ENCODE measurements at regions not wholly inside any gene's neighbourhood (a gene's known extent, or its start where the extent isn't known, plus 50 kb on each side); places are given as distances from the start of the nearest gene placed in this dataset.

DNA sequence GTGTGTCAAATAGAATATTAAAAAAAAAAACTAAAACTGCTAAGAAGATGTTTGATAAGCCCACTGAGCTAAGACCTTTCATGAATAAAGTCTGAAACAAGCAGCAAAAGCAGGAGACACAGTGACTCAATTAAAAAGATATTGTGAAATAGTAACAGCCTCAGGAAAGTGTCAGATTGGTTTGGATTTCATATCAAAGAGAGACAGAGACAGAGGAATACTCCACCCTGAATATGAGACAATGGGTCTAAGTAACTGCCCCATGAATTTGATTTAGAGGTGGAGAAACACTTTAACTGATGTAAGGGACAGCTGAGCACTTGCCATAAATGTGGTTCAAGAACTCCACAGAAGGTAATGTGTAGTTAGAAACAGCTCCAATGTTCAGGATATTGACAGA lies 277.9 kb upstream of the FOXG1 start:
- H3K27me3 Mint-ChIP-seq (ENCODE audit: low read depth, poor library complexity): no peaks in the 10 kb centered on the region
- H3K27ac Mint-ChIP-seq: no peak overlapping the region
- no peak overlapping the region for H3K4me3 Mint-ChIP-seq
- no peaks in the 10 kb centered on the region for H3K9me3 Mint-ChIP-seq
- H3K4me1 Mint-ChIP-seq: no peaks in the 10 kb centered on the region
- H3K36me3 Mint-ChIP-seq (ENCODE audit: low read depth): no peaks in the 10 kb centered on the region
- TF ChIP-seq, protein P1, sequence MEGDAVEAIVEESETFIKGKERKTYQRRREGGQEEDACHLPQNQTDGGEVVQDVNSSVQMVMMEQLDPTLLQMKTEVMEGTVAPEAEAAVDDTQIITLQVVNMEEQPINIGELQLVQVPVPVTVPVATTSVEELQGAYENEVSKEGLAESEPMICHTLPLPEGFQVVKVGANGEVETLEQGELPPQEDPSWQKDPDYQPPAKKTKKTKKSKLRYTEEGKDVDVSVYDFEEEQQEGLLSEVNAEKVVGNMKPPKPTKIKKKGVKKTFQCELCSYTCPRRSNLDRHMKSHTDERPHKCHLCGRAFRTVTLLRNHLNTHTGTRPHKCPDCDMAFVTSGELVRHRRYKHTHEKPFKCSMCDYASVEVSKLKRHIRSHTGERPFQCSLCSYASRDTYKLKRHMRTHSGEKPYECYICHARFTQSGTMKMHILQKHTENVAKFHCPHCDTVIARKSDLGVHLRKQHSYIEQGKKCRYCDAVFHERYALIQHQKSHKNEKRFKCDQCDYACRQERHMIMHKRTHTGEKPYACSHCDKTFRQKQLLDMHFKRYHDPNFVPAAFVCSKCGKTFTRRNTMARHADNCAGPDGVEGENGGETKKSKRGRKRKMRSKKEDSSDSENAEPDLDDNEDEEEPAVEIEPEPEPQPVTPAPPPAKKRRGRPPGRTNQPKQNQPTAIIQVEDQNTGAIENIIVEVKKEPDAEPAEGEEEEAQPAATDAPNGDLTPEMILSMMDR (IDR thresholded peaks at IDR 0.05): no peak
- DNase-seq: no peak

- Mint-ChIP-seq H3K4me1 (no peaks in the 10 kb centered on the region), H3K9me3 (no peaks in the 10 kb centered on the region), H3K27ac (no peak overlapping the region), H3K36me3 (ENCODE audit: low read depth) (no peaks in the 10 kb centered on the region), H3K27me3 (ENCODE audit: low read depth, poor library complexity) (no peaks in the 10 kb centered on the region), H3K4me3 (no peak overlapping the region)
- TF ChIP-seq, protein P1 (IDR thresholded peaks at IDR 0.05): no peak
- DNase-seq: no peak
These were observed 273.1 kb upstream of the FOXG1 start for GRCh38 chr14:28493516-28493915.

DNA sequence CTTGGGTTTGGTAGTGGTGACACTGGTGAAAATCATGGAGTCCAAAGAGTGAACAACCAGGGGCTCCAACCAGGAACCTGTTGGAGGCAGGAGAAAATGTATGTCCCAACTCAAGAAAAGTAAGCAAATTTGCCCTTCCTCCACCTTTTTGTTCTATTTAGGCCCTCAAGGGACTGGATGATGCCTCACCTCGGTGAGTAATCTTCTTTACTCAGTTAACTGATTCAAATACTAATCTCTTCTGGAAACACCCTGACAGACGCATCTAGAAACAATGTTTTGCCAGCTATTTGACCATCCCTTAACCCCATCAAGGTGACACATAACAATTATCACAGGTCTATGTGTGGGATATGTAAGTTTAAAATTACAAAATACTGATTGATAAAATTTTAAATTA lies 272.4 kb upstream of the FOXG1 start:
- TF ChIP-seq, protein P1 (IDR thresholded peaks at IDR 0.05): no peak
- Mint-ChIP-seq H3K36me3 (ENCODE audit: low read depth) (no peaks in the 10 kb centered on the region), H3K27me3 (ENCODE audit: low read depth, poor library complexity) (no peaks in the 10 kb centered on the region), H3K27ac (no peak overlapping the region), H3K4me1 (no peaks in the 10 kb centered on the region), H3K4me3 (no peak overlapping the region), H3K9me3 (no peaks in the 10 kb centered on the region)
- no peak for DNase-seq

DNA sequence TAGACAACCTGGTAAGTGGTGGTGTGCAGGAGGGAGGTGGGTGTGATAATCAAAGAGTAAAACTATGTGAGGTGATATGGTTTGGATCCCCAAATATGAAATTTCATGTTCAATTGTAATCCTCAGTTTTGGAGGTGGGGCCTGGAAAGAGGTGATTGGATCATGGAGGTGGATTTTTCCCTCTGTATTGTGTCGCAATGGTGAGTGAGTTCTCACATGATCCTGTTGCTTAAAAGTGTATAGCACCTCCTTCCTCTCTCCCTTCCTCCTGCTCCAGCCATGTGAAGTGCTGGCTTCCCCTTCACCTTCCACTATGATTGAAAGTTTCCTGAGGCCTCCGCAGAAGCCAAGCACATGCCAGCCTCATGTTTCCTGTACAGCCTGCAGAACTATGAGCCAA lies 270.2 kb upstream of the FOXG1 start:
- no peak overlapping the region for H3K27ac Mint-ChIP-seq
- TF ChIP-seq, protein P1 (IDR thresholded peaks at IDR 0.05): no peak
- no peaks in the 10 kb centered on the region for H3K9me3 Mint-ChIP-seq
- H3K36me3 Mint-ChIP-seq (ENCODE audit: low read depth): no peaks in the 10 kb centered on the region
- H3K4me1 Mint-ChIP-seq: no peaks in the 10 kb centered on the region
- H3K4me3 Mint-ChIP-seq: no peak overlapping the region
- DNase-seq: no peak
- peaks cover 4% of the 10 kb centered on the region for H3K27me3 Mint-ChIP-seq (ENCODE audit: low read depth, poor library complexity)

DNA sequence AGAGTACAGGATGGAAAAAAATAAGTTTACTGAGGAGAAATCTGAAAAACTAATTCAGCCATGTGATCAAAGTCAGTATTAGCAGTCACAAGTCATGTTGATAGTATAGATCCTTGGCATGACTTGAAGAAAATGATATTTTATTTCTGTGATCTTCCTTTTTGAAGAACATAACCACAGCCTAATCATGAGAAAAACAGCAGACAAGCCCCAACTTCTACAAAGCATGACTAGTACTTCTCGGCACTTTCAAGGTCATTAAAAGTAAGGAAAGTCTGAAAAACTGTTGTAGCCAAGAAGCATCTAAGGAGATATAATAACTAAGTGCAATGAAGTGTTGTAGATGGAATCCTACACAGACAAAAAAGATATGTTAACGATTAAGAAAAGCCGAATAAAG lies 264.1 kb upstream of the FOXG1 start:
- H3K4me1 Mint-ChIP-seq: no peaks in the 10 kb centered on the region
- H3K36me3 Mint-ChIP-seq (ENCODE audit: low read depth): no peaks in the 10 kb centered on the region
- peaks cover 7% of the 10 kb centered on the region for H3K27me3 Mint-ChIP-seq (ENCODE audit: low read depth, poor library complexity)
- DNase-seq: no peak
- H3K9me3 Mint-ChIP-seq: peaks cover 14% of the 10 kb centered on the region
- H3K4me3 Mint-ChIP-seq: no peak overlapping the region
- TF ChIP-seq, protein P1 (IDR thresholded peaks at IDR 0.05): no peak
- no peak overlapping the region for H3K27ac Mint-ChIP-seq

- Mint-ChIP-seq H3K9me3 (peaks cover under 1% of the 10 kb centered on the region), H3K4me1 (no peaks in the 10 kb centered on the region), H3K36me3 (ENCODE audit: low read depth) (no peaks in the 10 kb centered on the region), H3K4me3 (no peak overlapping the region), H3K27ac (no peak overlapping the region), H3K27me3 (ENCODE audit: low read depth, poor library complexity) (no peaks in the 10 kb centered on the region)
- DNase-seq: no peak
- TF ChIP-seq, protein P1 (IDR thresholded peaks at IDR 0.05): no peak
These were observed 251.0 kb upstream of the FOXG1 start for GRCh38 chr14:28515571-28515970.

Measured in nephron progenitor cell (in vitro differentiated cells).